ENCODE measurements at regions not wholly inside any gene's neighbourhood (a gene's known extent, or its start where the extent isn't known, plus 50 kb on each side); places are given as distances from the start of the nearest gene placed in this dataset.

- TF ChIP-seq RFX5 (IDR thresholded peaks at IDR 0.05; ENCODE audit: low read depth, low read length), result no peak
- TF ChIP-seq CTCF (conservative IDR thresholded peaks at IDR 0.05; ENCODE audit: low read depth, low read length), result no peak
- TF ChIP-seq RAD21 (IDR thresholded peaks at IDR 0.05; ENCODE audit: low read length), result no peak
- TF ChIP-seq MXI1 (IDR thresholded peaks at IDR 0.05; ENCODE audit: borderline replicate concordance, low read depth, low read length), result no peak
- TF ChIP-seq POLR2A (IDR thresholded peaks at IDR 0.05; ENCODE audit: low read depth, low read length), result no peak
- no peak for TF ChIP-seq ELK1 (IDR thresholded peaks at IDR 0.05; ENCODE audit: borderline replicate concordance, low read depth, low read length)
- no peak for TF ChIP-seq SMC3 (IDR thresholded peaks at IDR 0.05; ENCODE audit: low read depth, low read length)
- no peak for TF ChIP-seq USF2 (IDR thresholded peaks at IDR 0.05; ENCODE audit: low read depth, low read length)
- TF ChIP-seq FOS (IDR thresholded peaks at IDR 0.05; ENCODE audit: low read depth, low read length), result no peak
- no peak for TF ChIP-seq CHD1 (IDR thresholded peaks at IDR 0.05; ENCODE audit: low read depth, low read length)
- no peak for TF ChIP-seq CEBPB (IDR thresholded peaks at IDR 0.05; ENCODE audit: low read depth, low read length)
- no peak for TF ChIP-seq NFE2L2 (IDR thresholded peaks at IDR 0.05; ENCODE audit: low read depth, low read length)
- TF ChIP-seq MAFK (IDR thresholded peaks at IDR 0.05; ENCODE audit: low read depth, low read length), result no peak
- TF ChIP-seq RCOR1 (IDR thresholded peaks at IDR 0.05; ENCODE audit: insufficient replicate concordance, low read length), result no peak
Observed at GRCh38 chr18:14961991-14962390, 214.0 kb downstream of the ANKRD30B start.
